ENCODE measurements at regions not wholly inside any gene's neighbourhood (a gene's known extent, or its start where the extent isn't known, plus 50 kb on each side); places are given as distances from the start of the nearest gene placed in this dataset.

- TF ChIP-seq, protein P1, sequence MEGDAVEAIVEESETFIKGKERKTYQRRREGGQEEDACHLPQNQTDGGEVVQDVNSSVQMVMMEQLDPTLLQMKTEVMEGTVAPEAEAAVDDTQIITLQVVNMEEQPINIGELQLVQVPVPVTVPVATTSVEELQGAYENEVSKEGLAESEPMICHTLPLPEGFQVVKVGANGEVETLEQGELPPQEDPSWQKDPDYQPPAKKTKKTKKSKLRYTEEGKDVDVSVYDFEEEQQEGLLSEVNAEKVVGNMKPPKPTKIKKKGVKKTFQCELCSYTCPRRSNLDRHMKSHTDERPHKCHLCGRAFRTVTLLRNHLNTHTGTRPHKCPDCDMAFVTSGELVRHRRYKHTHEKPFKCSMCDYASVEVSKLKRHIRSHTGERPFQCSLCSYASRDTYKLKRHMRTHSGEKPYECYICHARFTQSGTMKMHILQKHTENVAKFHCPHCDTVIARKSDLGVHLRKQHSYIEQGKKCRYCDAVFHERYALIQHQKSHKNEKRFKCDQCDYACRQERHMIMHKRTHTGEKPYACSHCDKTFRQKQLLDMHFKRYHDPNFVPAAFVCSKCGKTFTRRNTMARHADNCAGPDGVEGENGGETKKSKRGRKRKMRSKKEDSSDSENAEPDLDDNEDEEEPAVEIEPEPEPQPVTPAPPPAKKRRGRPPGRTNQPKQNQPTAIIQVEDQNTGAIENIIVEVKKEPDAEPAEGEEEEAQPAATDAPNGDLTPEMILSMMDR (IDR thresholded peaks at IDR 0.05) = no peak
- TF ChIP-seq EZH2 (IDR thresholded peaks at IDR 0.05) (no peak), EZH2phosphoT487 (IDR thresholded peaks at IDR 0.05) (no peak)
Measured at GRCh38 chr6:71481801-71482200, 193.2 kb downstream of the OGFRL1 start.

All from neural progenitor cell (in vitro differentiated cells).